IMR-90 (cell line): ENCODE measurements at regions not wholly inside any gene's neighbourhood (a gene's known extent, or its start where the extent isn't known, plus 50 kb on each side); places are given as distances from the start of the nearest gene placed in this dataset.

Experiments
- ATAC-seq: fragments of 200-7000 bp; cut with Tn5 transposase; 2 replicates; pipeline ENCODE4 v1.9.1; 2020; ENCODE audit warnings: low read depth, mild to moderate bottlenecking, moderate library complexity
- BruUV-seq: library from RNA; stranded (reverse); fragments of 400-500 nt; replicated peaks from 2 replicates; lab custom pipeline; 2021; lab: Mats Ljungman, UMichigan
- CTCF ChIA-PET: fragments of 300-600 bp; formaldehyde crosslinking; extraction: SDS; loops from one replicate; lab custom pipeline; 2021; ENCODE audit warnings: antibody characterized with exemption; lab: Yijun Ruan, JAX
- POLR2A ChIA-PET: fragments of 300-600 bp; sonication (Branson Sonifier 250); formaldehyde crosslinking; loops from one replicate; lab custom pipeline; 2022; ENCODE audit warnings: antibody characterized with exemption; ENCODE audit not compliant: unreplicated experiment; lab: Charles Lee
- DNase-seq: peaks from one replicate; pipeline ENCODE4 v3.0.0; 2013
- H2AFZ ChIP-seq: replicated peaks from 2 replicates; pipeline ENCODE3; 2013; ENCODE audit warnings: low read length, mild to moderate bottlenecking; ENCODE audit not compliant: poor library complexity
- H2AK5ac ChIP-seq: 2 replicates; pipeline ENCODE4 v1.6.1; 2013; ENCODE audit warnings: low read depth, low read length, inconsistent platforms
- H2AK9ac ChIP-seq: replicated peaks from 2 replicates; pipeline ENCODE3; 2013; ENCODE audit warnings: mild to moderate bottlenecking, low read depth, low read length, moderate library complexity; ENCODE audit not compliant: poor library complexity
- H2BK120ac ChIP-seq: 2 replicates; pipeline ENCODE4 v1.6.1; 2013; ENCODE audit warnings: low read depth, low read length, inconsistent platforms
- H2BK15ac ChIP-seq: 3 replicates; pipeline ENCODE4 v1.6.1; 2013; ENCODE audit warnings: low read depth, low read length, inconsistent platforms
- H2BK20ac ChIP-seq: 2 replicates; pipeline ENCODE4 v1.6.1; 2013; ENCODE audit warnings: low read depth, mild to moderate bottlenecking, inconsistent platforms, low read length, moderate library complexity
- H2BK5ac ChIP-seq: 2 replicates; pipeline ENCODE4 v1.6.1; 2013; ENCODE audit warnings: mild to moderate bottlenecking, low read depth, low read length, inconsistent platforms; ENCODE audit not compliant: poor library complexity, severe bottlenecking
- H3K14ac ChIP-seq: replicated peaks from 2 replicates; pipeline ENCODE4 v1.6.1; 2013; ENCODE audit warnings: low read depth, low read length, inconsistent platforms
- H3K18ac ChIP-seq: 2 replicates; pipeline ENCODE4 v1.6.1; 2013; ENCODE audit warnings: low read depth, low read length, control low read depth
- H3K23ac ChIP-seq: 2 replicates; pipeline ENCODE4 v1.6.1; 2013; ENCODE audit warnings: low read depth, low read length, inconsistent platforms
- H3K27ac ChIP-seq: 2 replicates; pipeline ENCODE4 v1.5.1; 2013; ENCODE audit warnings: mild to moderate bottlenecking, control low read depth, low read length; ENCODE audit not compliant: insufficient read depth
- H3K27me3 ChIP-seq: 2 replicates; pipeline ENCODE4 v1.6.1; 2013; ENCODE audit warnings: low read length; ENCODE audit not compliant: control insufficient read depth, insufficient read depth
- H3K36me3 ChIP-seq: 2 replicates; pipeline ENCODE4 v1.6.1; 2013; ENCODE audit warnings: low read length, mixed read lengths; ENCODE audit not compliant: control insufficient read depth, insufficient read depth
- H3K4ac ChIP-seq: 2 replicates; pipeline ENCODE4 v1.6.1; 2013; ENCODE audit warnings: low read depth, low read length, inconsistent platforms
- H3K4me1 ChIP-seq: 2 replicates; pipeline ENCODE4 v1.6.1; 2013; ENCODE audit warnings: low read length, mixed read lengths; ENCODE audit not compliant: control insufficient read depth, insufficient read depth
- H3K4me2 ChIP-seq: 2 replicates; pipeline ENCODE4 v1.6.1; 2013; ENCODE audit warnings: low read depth, mild to moderate bottlenecking, control low read depth, low read length, moderate library complexity
- H3K4me3 ChIP-seq: 2 replicates; pipeline ENCODE4 v1.5.1; 2013; ENCODE audit warnings: low read depth, mild to moderate bottlenecking, control low read depth, low read length, moderate library complexity; ENCODE audit not compliant: insufficient read depth
- H3K56ac ChIP-seq: 2 replicates; pipeline ENCODE4 v1.6.1; 2013; ENCODE audit warnings: low read length, inconsistent platforms; ENCODE audit not compliant: insufficient read depth; ENCODE audit errors: extremely low read depth
- H3K79me1 ChIP-seq, 2 experiments: 2 replicates each; pipeline ENCODE4 v1.6.1; 2013; ENCODE audit warnings: low read length in 2 of 2, inconsistent platforms in 1 of 2, low read depth in 1 of 2
- H3K9ac ChIP-seq: 2 replicates; pipeline ENCODE4 v1.6.1; 2013; ENCODE audit warnings: low read depth, low read length, control low read depth
- H3K9me1 ChIP-seq: 2 replicates; pipeline ENCODE4 v1.6.1; 2013; ENCODE audit warnings: low read length, inconsistent platforms; ENCODE audit not compliant: insufficient read depth
- H3K9me3 ChIP-seq: 2 replicates; pipeline ENCODE4 v1.6.1; 2013; ENCODE audit warnings: low read length; ENCODE audit not compliant: control insufficient read depth, insufficient read depth
- H4K20me1 ChIP-seq: 2 replicates; pipeline ENCODE4 v1.6.1; 2013; ENCODE audit warnings: low read length, inconsistent platforms; ENCODE audit not compliant: insufficient read depth
- H4K5ac ChIP-seq: 2 replicates; pipeline ENCODE4 v1.6.1; 2013; ENCODE audit warnings: mild to moderate bottlenecking, low read depth, low read length, control low read depth
- H4K8ac ChIP-seq, 2 experiments: 2 replicates each; pipeline ENCODE4 v1.6.1; 2013; ENCODE audit warnings: low read depth in 2 of 2, low read length in 2 of 2, control low read depth in 1 of 2, inconsistent platforms in 1 of 2
- H4K91ac ChIP-seq: 2 replicates; pipeline ENCODE4 v1.6.1; 2013; ENCODE audit warnings: low read depth, low read length, inconsistent platforms; ENCODE audit not compliant: insufficient read depth
- BHLHE40 ChIP-seq: fragments of 150-350 bp; IDR thresholded peaks from 2 replicates; pipeline ENCODE4 v1.6.1; 2016; ENCODE audit warnings: mild to moderate bottlenecking, low read depth, low read length
- CEBPB ChIP-seq: IDR thresholded peaks from 2 replicates; pipeline ENCODE4 v1.6.1; 2012; ENCODE audit warnings: low read depth, low read length, improper control_type of control experiment
- FOS ChIP-seq: fragments of 150-350 bp; IDR thresholded peaks from 2 replicates; pipeline ENCODE4 v1.6.1; 2016; ENCODE audit warnings: low read depth, low read length
- MAFK ChIP-seq: IDR thresholded peaks from 2 replicates; pipeline ENCODE4 v1.6.1; 2012; ENCODE audit warnings: low read depth, low read length, improper control_type of control experiment
- MAZ ChIP-seq: IDR thresholded peaks from 2 replicates; pipeline ENCODE4 v1.6.1; 2012; ENCODE audit warnings: low read depth, mild to moderate bottlenecking, low read length, improper control_type of control experiment, moderate library complexity, borderline replicate concordance
- NFE2L2 ChIP-seq: fragments of 150-350 bp; IDR thresholded peaks from 2 replicates; pipeline ENCODE4 v1.6.1; 2016; ENCODE audit warnings: low read depth, mild to moderate bottlenecking, low read length
- POLR2A ChIP-seq: IDR thresholded peaks from 2 replicates; pipeline ENCODE4 v1.6.1; 2012; ENCODE audit warnings: mild to moderate bottlenecking, low read depth, low read length
- RAD21 ChIP-seq: IDR thresholded peaks from 2 replicates; pipeline ENCODE4 v1.6.1; 2012; ENCODE audit warnings: low read length, improper control_type of control experiment
- RCOR1 ChIP-seq: IDR thresholded peaks from 2 replicates; pipeline ENCODE4 v1.6.1; 2012; ENCODE audit warnings: mild to moderate bottlenecking, low read length, improper control_type of control experiment; ENCODE audit not compliant: insufficient replicate concordance
- RFX5 ChIP-seq: IDR thresholded peaks from 2 replicates; pipeline ENCODE4 v1.8.0; 2012; ENCODE audit warnings: low read depth, mild to moderate bottlenecking, low read length, moderate library complexity
- SMC3 ChIP-seq: fragments of 150-350 bp; IDR thresholded peaks from 2 replicates; pipeline ENCODE4 v1.6.1; 2016; ENCODE audit warnings: low read depth, mild to moderate bottlenecking, antibody characterized with exemption, low read length, moderate library complexity
- WGBS, 2 experiments: methylation state at CpG; one replicate each; pipeline versions ENCODE4 v1.1.5 to v1.1.7; 2013; ENCODE audit warnings: missing lambda C conversion rate in 2 of 2; ENCODE audit not compliant: insufficient read length in 1 of 2; ENCODE audit errors: extremely low coverage in 2 of 2; 5-methylcytosine and 5-hydroxymethylcytosine counted together
- dilution Hi-C: fragments of 300-500 bp; cut with HindIII; formaldehyde crosslinking; loops from one replicate; pipeline ENCODE4 v1.14.3; 2018; ENCODE audit warnings: low sequenced_read_pairs; ENCODE audit not compliant: unreplicated experiment
- in situ Hi-C: fragments of 300-500 bp; cut with MboI; formaldehyde crosslinking; loops from 3 replicates; pipeline ENCODE4 v1.14.3; 2019; ENCODE audit warnings: low sequenced_read_pairs, inconsistent platforms, mixed read lengths
- intact Hi-C: fragments of 100-400 bp; cut with micrococcal nuclease; formaldehyde crosslinking; loops from 2 replicates; pipeline ENCODE4 v1.10.0; 2022
- TF ChIP-seq, protein P1 (sequence below): fragments of 150-350 bp; IDR thresholded peaks from 2 replicates; pipeline ENCODE4 v1.6.1; 2017; ENCODE audit warnings: mild to moderate bottlenecking, antibody characterized with exemption, low read length, low read depth
- TF ChIP-seq, protein P2 (sequence below): conservative IDR thresholded peaks from 2 replicates; pipeline ENCODE4 v1.5.1; 2012; ENCODE audit warnings: mild to moderate bottlenecking, low read depth, low read length, improper control_type of control experiment
- TF ChIP-seq, protein P3 (sequence below): fragments of 150-350 bp; IDR thresholded peaks from 2 replicates; pipeline ENCODE4 v1.6.1; 2016; ENCODE audit warnings: low read depth, mild to moderate bottlenecking, low read length, moderate library complexity, borderline replicate concordance

DNA sequence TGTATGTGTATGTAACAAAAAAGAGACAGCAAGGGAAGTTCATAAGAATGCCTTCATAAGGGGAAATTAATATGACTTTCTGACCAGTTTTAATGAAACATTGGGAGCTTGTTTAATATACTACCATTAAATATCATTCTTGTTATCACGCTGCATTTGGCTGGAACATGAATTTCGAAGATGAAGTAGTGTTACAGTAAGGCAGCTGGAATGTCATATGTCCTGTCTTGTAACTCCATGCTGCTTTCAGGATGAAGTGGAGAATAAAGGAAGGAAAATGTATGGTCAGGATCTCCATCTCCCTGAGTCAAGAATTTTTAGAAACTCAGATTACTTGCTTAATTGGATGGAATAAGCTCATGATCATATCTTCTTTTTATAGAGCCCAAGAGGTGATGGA lies 61.5 kb upstream of the DMAC1 start:
- Histone ChIP-seq H2BK120ac (no peak overlapping the region), H2BK20ac (no peak overlapping the region), H3K56ac (no peak overlapping the region), H3K4me3 (no peak overlapping the region), H4K8ac (no peak overlapping the region), H3K27ac (no peak overlapping the region), H2AFZ (no peak overlapping the region), H2BK5ac (no peak overlapping the region), H2BK15ac (no peak overlapping the region), H4K20me1 (no peaks in the 10 kb centered on the region), H3K23ac (no peak overlapping the region), H4K5ac (no peak overlapping the region), H3K9ac (no peak overlapping the region), H3K9me3 (no peaks in the 10 kb centered on the region), H3K27me3 (no peaks in the 10 kb centered on the region), H3K18ac (no peak overlapping the region), H2AK9ac (no peak overlapping the region), H3K4ac (no peak overlapping the region), H3K4me1 (no peaks in the 10 kb centered on the region), H2AK5ac (no peak overlapping the region), H3K79me1 (no peaks in the 10 kb centered on the region), H3K9me1 (no peaks in the 10 kb centered on the region), H3K4me2 (no peak overlapping the region), H3K14ac (no peak overlapping the region), H3K36me3 (no peaks in the 10 kb centered on the region), H4K91ac (no peak overlapping the region)
- DNase-seq (no peak), ATAC-seq (no peak)
- no CpG with 5 or more reads among the region's 2 CpGs for WGBS, 2 experiments
- in situ Hi-C loops (no loop called here), dilution Hi-C loops (no loop called here), intact Hi-C loops (no loop called here)
- no TSS peak for BruUV-seq
- TF ChIP-seq, protein P1, sequence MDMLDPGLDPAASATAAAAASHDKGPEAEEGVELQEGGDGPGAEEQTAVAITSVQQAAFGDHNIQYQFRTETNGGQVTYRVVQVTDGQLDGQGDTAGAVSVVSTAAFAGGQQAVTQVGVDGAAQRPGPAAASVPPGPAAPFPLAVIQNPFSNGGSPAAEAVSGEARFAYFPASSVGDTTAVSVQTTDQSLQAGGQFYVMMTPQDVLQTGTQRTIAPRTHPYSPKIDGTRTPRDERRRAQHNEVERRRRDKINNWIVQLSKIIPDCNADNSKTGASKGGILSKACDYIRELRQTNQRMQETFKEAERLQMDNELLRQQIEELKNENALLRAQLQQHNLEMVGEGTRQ = no peak
- TF ChIP-seq SMC3 (no peak), RFX5 (no peak), RCOR1 (no peak), NFE2L2 (no peak), FOS (no peak), MAFK (no peak), BHLHE40 (no peak), POLR2A (no peak), MAZ (no peak), RAD21 (no peak), CEBPB (no peak)
- TF ChIP-seq, protein P2, sequence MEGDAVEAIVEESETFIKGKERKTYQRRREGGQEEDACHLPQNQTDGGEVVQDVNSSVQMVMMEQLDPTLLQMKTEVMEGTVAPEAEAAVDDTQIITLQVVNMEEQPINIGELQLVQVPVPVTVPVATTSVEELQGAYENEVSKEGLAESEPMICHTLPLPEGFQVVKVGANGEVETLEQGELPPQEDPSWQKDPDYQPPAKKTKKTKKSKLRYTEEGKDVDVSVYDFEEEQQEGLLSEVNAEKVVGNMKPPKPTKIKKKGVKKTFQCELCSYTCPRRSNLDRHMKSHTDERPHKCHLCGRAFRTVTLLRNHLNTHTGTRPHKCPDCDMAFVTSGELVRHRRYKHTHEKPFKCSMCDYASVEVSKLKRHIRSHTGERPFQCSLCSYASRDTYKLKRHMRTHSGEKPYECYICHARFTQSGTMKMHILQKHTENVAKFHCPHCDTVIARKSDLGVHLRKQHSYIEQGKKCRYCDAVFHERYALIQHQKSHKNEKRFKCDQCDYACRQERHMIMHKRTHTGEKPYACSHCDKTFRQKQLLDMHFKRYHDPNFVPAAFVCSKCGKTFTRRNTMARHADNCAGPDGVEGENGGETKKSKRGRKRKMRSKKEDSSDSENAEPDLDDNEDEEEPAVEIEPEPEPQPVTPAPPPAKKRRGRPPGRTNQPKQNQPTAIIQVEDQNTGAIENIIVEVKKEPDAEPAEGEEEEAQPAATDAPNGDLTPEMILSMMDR = no peak
- TF ChIP-seq, protein P3, sequence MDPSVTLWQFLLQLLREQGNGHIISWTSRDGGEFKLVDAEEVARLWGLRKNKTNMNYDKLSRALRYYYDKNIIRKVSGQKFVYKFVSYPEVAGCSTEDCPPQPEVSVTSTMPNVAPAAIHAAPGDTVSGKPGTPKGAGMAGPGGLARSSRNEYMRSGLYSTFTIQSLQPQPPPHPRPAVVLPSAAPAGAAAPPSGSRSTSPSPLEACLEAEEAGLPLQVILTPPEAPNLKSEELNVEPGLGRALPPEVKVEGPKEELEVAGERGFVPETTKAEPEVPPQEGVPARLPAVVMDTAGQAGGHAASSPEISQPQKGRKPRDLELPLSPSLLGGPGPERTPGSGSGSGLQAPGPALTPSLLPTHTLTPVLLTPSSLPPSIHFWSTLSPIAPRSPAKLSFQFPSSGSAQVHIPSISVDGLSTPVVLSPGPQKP = no peak
- ChIA-PET CTCF (no interaction called here), POLR2A (no interaction called here)
